NK-92 treated with Interleukin-12 subunit alpha and Interleukin-12 subunit beta, amount 100 ng/mL, for 24 hours (cell line): ENCODE measurements at regions not wholly inside any gene's neighbourhood (a gene's known extent, or its start where the extent isn't known, plus 50 kb on each side); places are given as distances from the start of the nearest gene placed in this dataset.
"Not testable (repeated sequence)": the region's sequence is repeated elsewhere in the genome, so short reads cannot be mapped to it uniquely, and the experiment has no call there.

Experiments
- DNase-seq: peaks from one replicate; lab custom pipeline; 2025; lab: John Stamatoyannopoulos, UW

DNA sequence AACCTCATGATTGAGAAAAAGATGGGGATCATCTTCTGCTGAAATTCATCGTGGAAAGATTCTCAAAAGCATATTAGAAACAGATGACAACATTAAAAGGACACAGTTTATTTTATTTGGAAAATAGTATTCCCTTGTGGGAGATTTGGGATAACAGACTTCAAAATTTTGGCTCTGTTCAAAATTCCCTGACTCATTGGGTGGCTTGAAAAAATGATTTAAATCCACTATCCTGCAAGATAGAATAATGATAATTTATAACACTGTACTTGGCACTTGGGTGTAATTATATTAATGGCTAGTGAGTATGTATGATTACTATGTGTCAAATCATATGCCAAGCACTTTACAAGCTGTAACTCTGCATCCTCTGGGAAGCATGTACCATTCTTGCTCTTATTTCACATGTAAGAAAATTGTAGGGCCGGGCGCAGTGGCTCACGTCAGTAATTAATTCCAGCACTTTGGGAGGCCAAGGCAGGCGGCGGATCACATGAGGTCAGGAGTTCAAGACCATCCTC, 128.8 kb downstream of the LMNTD1 start:
- no peak for DNase-seq

DNA sequence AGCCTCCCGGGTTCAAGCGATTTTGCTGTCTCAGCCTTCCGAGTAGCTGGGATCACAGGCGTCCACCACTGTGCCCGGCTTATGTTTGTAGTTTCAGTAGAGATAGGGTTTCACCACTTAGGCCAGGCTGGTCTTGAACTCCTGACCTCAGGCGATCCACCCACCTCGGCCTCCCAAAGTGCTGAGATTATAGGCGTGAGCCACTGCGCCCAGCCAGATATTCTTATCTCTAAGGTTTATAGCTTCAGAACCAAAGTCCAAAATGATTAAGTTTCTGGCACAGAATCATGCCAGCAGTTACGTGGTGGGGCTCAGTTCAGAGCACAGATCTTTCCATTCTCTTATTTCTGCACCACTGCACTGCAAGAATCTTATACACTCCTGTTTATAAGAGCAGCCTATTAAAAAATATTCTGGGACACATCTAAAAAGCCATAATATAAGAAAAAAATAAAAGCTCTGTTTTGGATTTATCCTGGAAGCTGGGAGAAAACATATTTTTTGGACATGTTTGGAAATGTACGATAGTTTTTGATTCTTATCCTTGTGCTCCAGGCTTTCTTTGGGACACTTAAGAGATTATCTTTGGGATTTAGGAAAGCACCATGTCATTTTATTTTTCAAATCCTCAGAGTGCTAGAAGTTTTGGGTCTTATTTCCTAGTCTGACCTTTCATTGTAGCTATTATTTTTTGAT, 129.6 kb downstream of the LMNTD1 start:
- DNase-seq = no peak

DNA sequence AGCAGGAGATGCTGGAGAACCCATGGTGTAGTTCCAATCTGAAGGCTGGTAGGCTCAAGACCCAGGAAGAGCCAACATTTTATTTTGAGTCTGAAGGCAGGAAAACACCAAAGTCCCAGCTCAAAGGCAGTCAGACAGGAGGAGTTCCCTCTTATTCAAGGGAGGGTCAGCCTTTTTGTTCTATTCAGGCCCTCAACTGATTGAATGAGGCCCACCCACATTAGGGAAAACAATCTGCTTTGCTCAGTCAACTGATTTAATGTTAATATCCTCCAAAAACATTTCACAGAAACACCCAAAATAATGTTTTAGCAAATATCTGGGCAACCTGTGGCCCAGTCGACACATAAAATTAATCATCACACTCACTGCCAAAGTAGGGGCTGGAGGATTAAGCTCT, 130.8 kb downstream of the LMNTD1 start:
- DNase-seq = no peak

DNA sequence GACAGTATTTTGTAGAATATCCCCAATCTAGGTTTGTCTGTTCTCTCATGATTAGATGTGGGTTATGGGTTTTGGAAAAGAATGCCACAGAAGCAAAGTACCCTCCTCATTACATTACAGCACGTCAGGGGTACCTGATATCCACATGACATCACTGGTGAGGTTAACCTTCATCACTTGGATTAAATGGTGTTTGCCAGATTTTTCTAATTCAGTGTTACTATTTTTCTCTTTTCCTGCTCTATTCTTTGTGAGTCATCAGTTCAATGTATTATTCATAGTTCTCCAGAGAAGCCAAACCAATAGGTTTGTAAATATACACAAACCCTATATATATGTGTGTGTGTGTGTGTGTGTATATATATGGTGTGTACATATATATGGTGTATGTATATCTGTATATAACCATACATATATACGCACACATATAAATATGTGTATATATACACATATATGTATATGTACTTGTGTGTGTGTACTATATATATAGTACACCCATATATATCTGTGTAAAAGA, 131.4 kb downstream of the LMNTD1 start:
- no peak for DNase-seq

DNA sequence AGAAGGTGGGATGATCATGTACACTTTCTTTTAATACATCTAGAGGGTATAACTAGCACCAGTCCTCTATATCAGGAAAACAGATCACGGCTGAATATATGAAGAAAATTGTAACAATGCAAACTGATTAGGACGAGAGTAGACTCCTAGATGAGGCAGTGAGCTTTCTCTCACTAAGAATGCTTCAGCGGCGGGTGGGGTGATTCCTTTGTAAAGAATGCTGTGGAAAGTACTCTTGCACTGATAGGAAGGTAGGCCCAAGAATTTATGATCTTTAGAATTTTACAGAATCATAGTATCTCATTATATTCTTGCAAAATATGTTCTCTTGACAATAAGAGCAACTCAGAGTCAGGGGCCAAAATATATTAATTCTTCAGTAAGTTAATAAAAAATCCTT, 133.0 kb downstream of the LMNTD1 start:
- DNase-seq = no peak

DNA sequence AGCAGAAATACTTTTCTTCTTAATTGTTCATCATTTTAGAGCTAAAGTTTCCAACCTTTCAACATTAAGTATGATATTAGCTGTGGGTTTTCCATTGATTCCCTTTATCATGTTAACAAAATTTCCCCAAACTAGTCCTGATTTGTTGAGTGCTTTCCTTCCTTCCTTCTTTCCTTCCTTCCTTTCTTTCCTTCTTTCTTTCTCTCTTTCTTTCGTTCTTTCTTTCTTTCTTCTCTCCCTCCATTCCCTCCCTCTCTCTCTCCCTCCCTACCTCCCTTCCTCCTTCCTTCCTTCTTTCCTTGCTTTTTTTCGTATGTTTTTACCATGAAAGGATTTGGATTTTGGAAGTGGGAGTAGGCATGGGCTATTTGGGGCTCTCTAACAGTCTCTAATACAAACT, 133.5 kb downstream of the LMNTD1 start:
- DNase-seq = no peak

DNA sequence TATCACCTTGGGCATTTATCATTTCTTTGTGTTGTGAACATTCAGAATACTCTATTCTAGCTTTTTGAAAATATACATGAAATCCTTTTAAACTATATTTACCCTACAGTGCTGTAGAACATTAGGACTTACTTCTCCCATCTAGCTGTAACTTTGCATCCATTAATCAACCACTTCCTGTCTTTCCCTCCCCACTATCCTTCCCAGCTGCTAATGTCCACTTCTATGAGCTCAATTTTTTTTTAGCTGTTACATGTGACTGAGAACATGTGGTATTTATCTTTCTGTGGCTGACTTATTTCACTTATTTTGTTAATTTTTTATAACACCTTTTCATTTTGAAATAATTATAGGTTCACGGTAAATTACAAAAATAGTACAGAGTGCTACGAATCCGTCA, 136.0 kb downstream of the LMNTD1 start:
- DNase-seq = no peak

DNA sequence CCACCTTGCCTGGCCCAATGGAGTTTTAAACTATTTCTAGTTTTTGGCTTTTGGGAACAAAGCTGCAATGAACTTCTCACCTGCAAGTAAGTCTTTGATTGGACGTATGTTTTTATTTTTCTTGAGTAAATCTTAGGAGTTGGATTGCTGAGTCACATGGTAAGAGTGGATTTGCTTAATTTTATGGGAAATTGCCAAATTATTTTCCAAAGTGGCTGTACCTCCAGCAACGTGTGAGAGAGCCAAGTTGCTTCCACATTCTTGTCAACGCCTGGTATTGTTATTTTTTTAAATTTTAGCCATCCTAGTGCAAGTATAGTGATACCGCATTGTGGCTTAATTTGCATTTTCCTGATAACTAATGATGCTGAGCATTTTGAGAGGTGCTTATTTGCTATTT, 136.6 kb downstream of the LMNTD1 start:
- no peak for DNase-seq

DNA sequence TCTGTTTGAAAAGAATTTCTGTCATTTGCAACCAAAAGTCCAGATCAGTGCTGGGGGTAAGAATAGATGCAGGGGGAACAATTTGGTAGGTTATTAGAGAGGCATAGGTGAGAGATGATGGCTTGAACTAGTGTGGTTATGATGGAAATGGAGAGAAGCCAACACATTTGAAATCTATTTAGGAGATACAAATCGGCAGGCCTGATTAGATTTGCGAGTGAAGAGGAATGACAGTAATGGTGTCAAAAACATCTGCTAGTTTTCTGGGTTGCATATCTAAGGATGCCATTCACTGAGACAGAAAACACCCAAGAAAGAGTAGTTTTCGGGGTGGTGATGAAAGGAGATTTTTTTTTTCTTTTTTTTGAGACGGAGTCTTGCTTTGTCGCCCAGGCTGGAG, 138.1 kb downstream of the LMNTD1 start:
- no peak for DNase-seq

DNA sequence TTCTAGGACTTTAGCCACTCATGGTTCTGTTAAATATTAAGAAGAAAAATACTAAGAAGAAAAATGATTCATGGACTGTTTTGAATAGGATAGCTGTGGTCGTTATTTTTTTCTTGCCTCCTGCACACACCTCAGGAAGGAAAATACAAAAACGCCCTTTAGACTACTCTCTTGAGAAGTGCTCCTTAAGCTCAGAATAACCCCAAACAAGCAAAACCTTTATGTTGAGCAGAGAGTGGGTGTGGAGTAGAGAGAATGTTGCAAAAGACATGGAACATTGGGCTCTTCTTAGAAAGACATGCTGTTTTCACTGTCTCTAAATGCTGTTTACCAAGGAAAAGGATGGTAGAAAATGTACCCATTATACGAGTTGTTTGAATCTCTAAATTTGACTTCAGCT, 140.3 kb downstream of the LMNTD1 start:
- no peak for DNase-seq

DNA sequence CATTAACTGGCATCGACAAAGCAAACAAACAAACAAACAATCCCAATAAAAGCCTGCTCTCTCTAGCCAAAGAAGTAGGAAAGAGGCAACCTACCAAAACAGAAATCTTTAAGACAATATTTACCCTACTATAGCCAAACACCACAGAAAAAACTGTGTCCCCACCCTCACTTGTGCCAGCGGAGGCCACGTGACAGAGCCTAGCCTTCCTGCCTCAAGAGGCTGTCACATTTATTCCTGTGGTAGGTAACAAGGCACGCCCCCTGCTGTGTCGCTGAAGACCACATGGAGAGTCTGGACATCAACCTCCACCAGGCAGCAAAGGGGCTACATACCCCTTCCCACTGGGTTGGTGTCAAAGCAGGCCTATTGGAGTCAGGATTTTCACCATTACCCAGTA, 148.1 kb downstream of the LMNTD1 start:
- DNase-seq = no peak

DNA sequence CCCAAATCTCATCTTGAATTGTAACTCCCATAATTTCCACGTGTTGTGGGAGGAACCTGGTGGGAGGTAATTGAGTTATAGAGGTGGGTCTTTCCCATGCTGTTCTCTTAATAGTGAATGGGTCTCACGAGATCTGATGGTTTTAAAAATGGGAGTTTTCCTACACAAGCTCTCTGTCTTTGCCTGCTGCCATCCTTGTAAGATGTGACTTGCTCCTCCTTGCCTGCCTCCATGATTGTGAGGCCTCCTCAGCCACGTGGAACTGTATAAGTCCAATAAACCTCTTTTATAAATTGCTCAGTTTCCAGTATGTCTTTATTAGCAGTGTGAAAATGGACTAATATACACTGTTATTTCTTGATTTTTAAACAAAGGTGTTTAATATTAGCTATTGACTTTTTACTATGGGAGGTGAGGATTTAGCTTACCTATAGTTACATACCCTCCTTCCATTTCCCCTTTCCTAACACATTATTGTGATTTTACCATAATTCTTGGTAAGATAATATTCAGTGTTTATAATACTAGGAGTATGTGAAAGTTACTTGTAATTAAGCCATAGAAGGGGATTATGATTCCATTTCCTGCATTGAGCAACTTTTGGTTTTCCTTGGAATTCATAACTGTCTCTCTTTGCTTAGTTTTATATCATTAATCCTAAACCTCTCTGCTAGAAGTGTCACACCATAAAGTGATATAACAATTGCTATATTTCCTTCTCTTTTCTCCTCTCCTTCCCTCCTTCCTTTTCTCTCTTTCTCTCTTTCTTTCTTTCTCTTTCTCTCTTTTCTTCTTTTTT, 151.0 kb upstream of the KRAS start:
- no peak for DNase-seq

DNA sequence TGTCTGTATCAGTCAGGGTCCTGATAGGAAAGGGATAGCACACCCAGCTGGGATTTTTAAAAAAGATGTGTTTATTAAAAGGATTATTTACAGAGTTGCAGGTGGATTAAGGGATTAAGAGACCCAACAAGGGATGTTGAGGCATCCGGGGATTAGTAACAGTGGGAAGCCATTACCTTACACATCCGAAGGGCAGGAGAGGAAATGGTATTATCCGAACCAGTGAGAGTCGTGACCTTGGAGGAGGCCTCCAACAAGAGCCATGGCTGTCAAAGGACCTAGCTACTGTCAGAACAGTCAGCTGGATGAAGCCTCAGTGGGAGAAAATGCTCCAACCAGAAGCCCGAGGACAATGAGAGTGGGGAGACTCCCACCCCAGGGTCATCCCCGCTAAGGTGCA, 146.3 kb upstream of the KRAS start:
- no peak for DNase-seq

DNA sequence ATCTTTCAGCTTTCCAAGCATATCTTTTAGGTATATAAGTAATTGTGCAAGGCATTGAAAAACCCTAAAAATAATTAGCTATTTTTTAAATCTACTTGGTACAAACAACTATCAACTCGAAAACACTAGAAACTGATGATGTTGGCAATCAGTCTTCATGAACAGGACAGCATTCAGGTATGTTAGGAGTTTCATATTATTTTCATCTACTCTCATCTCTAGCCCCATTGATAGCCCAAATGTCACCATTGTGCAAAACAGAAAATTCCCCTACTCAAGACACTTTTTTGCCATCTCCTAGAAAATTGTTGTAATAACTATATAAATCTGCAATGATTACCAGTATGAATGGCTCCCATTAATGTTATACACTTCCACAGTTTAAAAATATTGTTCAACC, 144.5 kb upstream of the KRAS start:
- DNase-seq = no peak

DNA sequence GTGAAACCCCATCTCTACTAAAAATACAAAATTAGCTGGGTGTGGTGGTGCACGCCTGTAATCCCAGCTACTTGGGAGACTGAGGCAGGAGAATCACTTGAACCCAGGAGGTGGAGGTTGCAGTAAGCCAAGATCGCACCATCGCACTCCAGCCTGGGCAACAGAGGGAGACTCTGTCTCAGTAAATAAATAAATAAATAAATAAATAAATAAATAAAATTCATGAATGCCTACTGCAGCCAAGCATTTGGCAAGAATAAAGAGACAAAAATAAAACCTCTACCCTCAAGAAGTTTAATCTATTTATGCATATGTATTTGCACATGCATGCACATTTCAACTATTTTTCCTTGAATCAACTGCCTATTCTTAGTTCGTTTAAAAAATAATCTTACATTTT, 144.0 kb upstream of the KRAS start:
- DNase-seq = not testable (repeated sequence)

DNA sequence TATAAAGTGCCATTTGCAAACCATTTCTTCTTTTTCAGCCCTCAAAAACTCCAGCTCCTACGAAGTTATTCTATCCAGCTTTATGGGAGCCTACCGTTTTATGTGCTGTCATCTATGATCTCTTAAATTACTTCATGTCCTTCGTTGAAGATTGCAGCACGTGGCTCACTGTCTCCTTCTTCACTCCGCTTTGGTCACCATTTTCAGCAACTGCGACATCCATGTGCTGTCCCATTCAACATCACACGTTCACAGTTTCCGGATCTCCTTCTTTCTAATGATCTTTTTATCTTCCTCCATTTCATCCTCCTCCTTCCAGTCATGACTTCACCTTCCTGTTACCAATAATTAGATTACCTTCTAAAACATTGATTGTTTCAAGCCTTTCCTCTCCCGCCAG, 143.3 kb upstream of the KRAS start:
- DNase-seq = no peak

DNA sequence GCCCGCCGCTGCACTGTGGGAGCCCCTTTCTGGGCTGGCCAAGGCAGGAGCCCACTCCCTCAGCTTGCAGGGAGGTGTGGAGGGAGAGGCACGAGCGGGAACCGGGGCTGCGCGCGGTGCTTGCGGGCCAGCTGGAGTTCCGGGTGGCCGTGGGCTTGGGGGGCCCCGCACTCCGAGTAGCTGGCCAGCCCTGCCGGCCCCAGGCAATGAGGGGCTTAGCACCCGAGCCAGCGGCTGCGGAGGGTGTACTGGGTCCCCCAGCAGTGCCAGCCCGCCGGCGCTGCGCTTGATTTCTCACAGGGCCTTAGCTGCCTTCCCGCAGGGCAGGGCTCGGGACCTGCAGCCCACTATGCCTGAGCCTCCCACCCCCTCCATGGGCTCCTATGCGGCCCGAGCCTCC, 140.6 kb upstream of the KRAS start:
- not testable (repeated sequence) for DNase-seq

DNA sequence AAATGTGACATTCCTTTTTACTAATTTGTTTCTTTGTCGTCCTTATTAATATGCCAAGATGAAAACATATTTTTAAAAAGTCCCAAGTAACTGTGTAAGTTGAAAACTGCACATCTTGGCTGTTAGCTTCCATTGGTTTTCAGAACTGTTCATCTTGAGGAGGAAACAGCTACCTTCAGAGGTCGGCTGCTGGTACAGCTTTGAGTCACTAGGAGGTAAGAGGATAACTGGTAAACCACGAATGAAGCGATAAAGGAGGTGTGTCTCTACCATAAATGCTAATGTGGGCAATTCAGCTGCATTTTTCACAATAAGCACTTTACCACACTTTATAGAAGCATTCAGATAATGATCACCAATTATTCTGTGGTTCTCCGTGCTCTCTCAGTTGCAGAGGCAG, 137.5 kb upstream of the KRAS start:
- DNase-seq = no peak

DNA sequence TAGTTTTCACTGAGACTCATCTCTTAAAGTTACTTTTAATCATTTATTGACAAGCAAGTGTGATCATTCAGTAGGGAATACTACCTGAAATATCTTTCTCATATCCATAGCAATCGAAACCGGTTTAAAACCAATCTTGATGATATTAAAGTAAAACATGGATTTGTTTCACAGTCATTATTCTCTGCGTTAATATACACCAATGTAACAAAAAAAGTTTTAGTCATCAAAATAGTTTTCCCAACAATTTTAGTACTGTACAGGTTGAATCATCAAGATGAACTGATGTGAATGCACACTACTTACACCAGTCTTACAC, 137.0 kb upstream of the KRAS start:
- DNase-seq = no peak

DNA sequence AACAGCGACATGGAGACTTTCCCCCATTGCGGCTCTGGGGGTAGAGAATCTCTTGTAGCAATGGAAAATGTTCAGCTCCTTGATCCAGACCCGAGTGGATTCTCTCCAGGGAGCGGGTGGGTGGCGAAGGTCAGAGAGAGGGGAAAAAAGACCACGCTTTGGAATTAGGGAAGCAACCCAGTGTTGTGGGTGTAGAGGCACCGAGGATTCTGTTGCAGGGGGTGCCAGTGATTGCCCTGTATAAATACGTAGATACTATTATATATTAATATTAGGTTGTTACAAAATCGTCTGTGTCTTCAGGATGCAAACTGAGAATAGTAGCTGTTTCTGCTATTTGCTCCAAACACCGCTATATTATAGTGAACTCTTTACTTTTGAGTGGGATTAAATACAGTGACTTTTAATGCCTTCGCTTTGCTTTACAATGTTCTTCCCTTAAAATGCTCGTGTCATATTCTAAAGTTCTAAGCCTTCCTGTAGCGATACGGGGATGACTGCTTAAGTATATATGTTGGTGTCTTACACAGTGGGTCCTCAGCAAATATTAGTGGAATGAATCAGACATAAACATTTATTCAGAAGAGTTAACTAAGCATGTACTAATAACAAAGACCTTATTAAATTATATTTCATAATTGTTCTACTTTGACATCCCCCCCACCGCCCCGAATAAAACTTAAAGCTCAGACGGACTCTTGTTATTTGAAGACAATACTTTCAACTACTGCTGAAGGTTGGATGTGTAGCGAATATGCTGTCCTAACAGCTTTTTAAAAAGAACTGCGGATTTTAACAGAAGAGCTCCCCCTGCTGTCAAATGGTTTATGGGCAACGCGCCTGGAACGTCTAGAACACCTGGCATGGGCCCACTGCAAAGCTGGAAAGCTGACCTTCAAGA, 136.4 kb upstream of the KRAS start:
- peak; percentile 32 for DNase-seq

DNA sequence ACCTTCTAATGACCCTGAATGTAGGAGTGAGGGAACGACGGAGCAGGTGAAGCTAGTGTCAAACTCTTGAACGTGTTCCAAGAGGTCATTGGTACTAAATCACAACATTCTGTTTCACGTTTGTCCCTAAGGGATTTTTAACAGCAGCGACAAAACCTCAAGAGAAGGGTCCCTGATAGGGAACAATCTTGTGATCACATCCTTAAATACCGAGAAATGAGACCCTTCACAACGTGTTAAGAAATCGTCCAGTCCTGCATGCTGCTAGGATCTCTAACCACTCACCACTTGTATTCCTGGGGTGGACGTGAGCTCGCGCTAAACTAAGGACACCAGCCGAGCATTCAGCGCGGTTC, 134.1 kb upstream of the KRAS start:
- no peak for DNase-seq

DNA sequence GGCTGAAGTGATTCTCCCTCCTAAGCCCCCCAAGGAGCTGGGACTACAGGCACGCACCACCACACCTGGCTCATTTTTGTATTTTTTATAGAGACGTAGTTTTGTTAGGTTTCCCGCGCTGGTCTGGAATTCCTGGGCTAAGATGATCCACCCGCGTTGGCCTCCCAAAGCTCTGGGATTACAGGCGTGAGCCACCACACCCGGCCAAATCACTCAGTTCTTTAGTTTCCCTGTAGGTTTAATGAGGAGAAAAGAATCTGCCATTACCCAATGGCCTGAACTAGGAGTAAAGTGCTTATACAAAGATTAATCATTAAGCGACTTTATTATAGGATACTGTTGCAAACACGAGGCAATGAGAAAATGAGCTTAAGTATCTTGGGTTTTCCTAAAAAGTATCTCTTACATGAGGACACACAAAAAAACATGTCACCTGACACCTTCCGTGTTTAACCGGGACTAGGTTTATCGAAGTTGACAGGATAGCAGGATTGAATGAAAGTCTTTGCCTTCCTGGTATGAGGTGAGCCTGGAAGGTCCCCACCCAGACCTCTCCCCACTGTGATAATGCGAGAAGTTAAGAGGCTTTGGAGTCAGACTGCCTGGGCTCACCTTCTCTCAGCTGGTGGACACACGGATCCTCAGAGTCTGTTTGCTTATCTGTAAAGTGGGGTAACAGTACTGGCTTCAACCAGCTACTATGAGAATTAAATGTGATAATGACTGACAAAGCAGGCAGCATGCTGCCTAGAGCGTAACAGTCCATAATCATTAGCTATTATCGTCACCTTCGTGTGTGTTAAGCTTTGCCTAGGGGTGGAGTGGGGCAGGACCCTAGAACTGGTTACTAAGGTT, 133.5 kb upstream of the KRAS start:
- DNase-seq = no peak
